B cell (primary cell): ENCODE measurements at regions not wholly inside any gene's neighbourhood (a gene's known extent, or its start where the extent isn't known, plus 50 kb on each side); places are given as distances from the start of the nearest gene placed in this dataset.

Experiments used
- ATAC-seq: fragments of 200-7000 bp; cut with Tn5 transposase; one replicate; pipeline ENCODE4 v1.10.0; 2021; ENCODE audit warnings: low read depth, mild to moderate bottlenecking, moderate number of reproducible peaks, moderate library complexity
- CTCF ChIA-PET: fragments of 350-600 bp; sonication (Branson Sonifier 250); formaldehyde crosslinking; loops from one replicate; lab custom pipeline; 2021; ENCODE audit warnings: antibody characterized with exemption, inconsistent platforms; lab: Charles Lee
- POLR2A ChIA-PET: fragments of 350-600 bp; sonication (Branson Sonifier 250); formaldehyde crosslinking; loops from one replicate; lab custom pipeline; 2021; ENCODE audit warnings: antibody characterized with exemption; lab: Charles Lee
- DNase-seq: peaks from one replicate; pipeline ENCODE4 v3.0.0; 2013
- H2AFZ ChIP-seq: 2 replicates; pipeline ENCODE4 v1.6.1; 2012; ENCODE audit warnings: mild to moderate bottlenecking, low read depth, low read length; ENCODE audit not compliant: insufficient read depth, poor library complexity, severe bottlenecking
- H3K27ac ChIP-seq, 2 donors: 1 replicate in 1 of 2; 2 replicates in 1 of 2; pipeline ENCODE4 v1.5.1; 2012 to 2013; ENCODE audit warnings: low read length in 2 of 2, mild to moderate bottlenecking in 2 of 2, moderate library complexity in 1 of 2
- H3K27me3 ChIP-seq, 4 experiments: fragments of 200-600 bp in 1 of 4; sonication (generic) in 1 of 4; replicated peaks in 1 of 4; 1 replicate in 2 of 4; 2 replicates in 2 of 4; pipeline versions ENCODE4 v1.6.1 to v1.7.0; 2013 to 2016; ENCODE audit warnings: low read length in 3 of 4, mild to moderate bottlenecking in 2 of 4, mixed read lengths in 1 of 4, moderate library complexity in 1 of 4; ENCODE audit not compliant: insufficient read depth in 4 of 4, control insufficient read depth in 3 of 4; ENCODE audit errors: control extremely low read depth in 1 of 4
- H3K36me3 ChIP-seq, 2 experiments: replicated peaks in 1 of 2; 1 replicate in 1 of 2; 2 replicates in 1 of 2; pipeline versions ENCODE4 v1.6.1 to v1.7.1; 2013; ENCODE audit warnings: low read length in 1 of 2; ENCODE audit not compliant: insufficient read depth in 2 of 2, control insufficient read depth in 1 of 2; ENCODE audit errors: control extremely low read depth in 1 of 2, extremely low read depth in 1 of 2
- H3K4me1 ChIP-seq, 2 donors: fragments of 200-600 bp in 1 of 2; sonication (generic) in 1 of 2; 1 replicate in 1 of 2; 2 replicates in 1 of 2; pipeline versions ENCODE4 v1.5.1 to v1.6.1; 2013 to 2017; ENCODE audit warnings: low read length in 2 of 2; ENCODE audit not compliant: control insufficient read depth in 2 of 2, insufficient read depth in 2 of 2
- H3K4me2 ChIP-seq: replicated peaks from 2 replicates; pipeline ENCODE3; 2012; ENCODE audit warnings: mild to moderate bottlenecking, low read depth, low read length; ENCODE audit not compliant: poor library complexity, severe bottlenecking
- H3K4me3 ChIP-seq, 5 experiments: fragments of 200-600 bp in 1 of 5; sonication (generic) in 1 of 5; 1 replicate in 3 of 5; 2 replicates in 2 of 5; pipeline versions ENCODE4 v1.5.1 to v1.7.0; 2011 to 2016; ENCODE audit warnings: low read length in 4 of 5, mild to moderate bottlenecking in 4 of 5, low read depth in 2 of 5, control low read depth in 1 of 5, moderate library complexity in 1 of 5; ENCODE audit not compliant: insufficient read depth in 1 of 5; ENCODE audit errors: control extremely low read depth in 1 of 5, extremely low read depth in 1 of 5
- H3K79me2 ChIP-seq: fragments of 200-600 bp; sonication (generic); one replicate; pipeline ENCODE4 v1.6.0; 2016; ENCODE audit warnings: low read length; ENCODE audit not compliant: control insufficient read depth, insufficient read depth
- H3K9ac ChIP-seq: fragments of 200-600 bp; sonication (generic); 2 replicates; pipeline ENCODE4 v1.6.1; 2017; ENCODE audit warnings: mild to moderate bottlenecking, low read length, moderate library complexity
- H3K9me3 ChIP-seq, 3 donors: one replicate each; pipeline versions ENCODE4 v1.6.1 to v1.7.1; 2013; ENCODE audit warnings: low read length in 2 of 3; ENCODE audit not compliant: control insufficient read depth in 2 of 3, insufficient read depth in 1 of 3; ENCODE audit errors: control extremely low read depth in 1 of 3
- H4K20me1 ChIP-seq: 2 replicates; pipeline ENCODE4 v1.6.0; 2012; ENCODE audit warnings: mild to moderate bottlenecking, low read length; ENCODE audit not compliant: insufficient read depth, control insufficient read depth, poor library complexity, severe bottlenecking
- H3K27ac Mint-ChIP-seq: one replicate; pipeline ENCODE4 v1.8.0; 2021; ENCODE audit warnings: mixed read lengths
- H3K27me3 Mint-ChIP-seq: one replicate; pipeline ENCODE4 v1.8.0; 2021; ENCODE audit warnings: mixed read lengths
- H3K4me1 Mint-ChIP-seq: one replicate; pipeline ENCODE4 v1.8.0; 2021; ENCODE audit warnings: mixed read lengths
- H3K4me3 Mint-ChIP-seq: one replicate; pipeline ENCODE4 v1.8.0; 2021; ENCODE audit warnings: mixed read lengths
- H3K9me3 Mint-ChIP-seq: one replicate; pipeline ENCODE4 v1.8.0; 2022; ENCODE audit warnings: mixed read lengths; ENCODE audit not compliant: insufficient read depth
- CTCF ChIP-seq: fragments of 200-600 bp; IDR thresholded peaks from one replicate; pipeline ENCODE4 v1.8.0; 2022; ENCODE audit warnings: antibody characterized with exemption, mild to moderate bottlenecking
- EZH2 ChIP-seq: IDR thresholded peaks from 2 replicates; pipeline ENCODE4 v1.6.1; 2012; ENCODE audit warnings: borderline replicate concordance, low read depth, mild to moderate bottlenecking, moderate library complexity, low read length; ENCODE audit not compliant: insufficient read depth, poor library complexity, severe bottlenecking
- WGBS: methylation state at CpG from one replicate; pipeline ENCODE4 v1.1.5; 2013; ENCODE audit warnings: missing lambda C conversion rate; ENCODE audit not compliant: insufficient coverage; 5-methylcytosine and 5-hydroxymethylcytosine counted together
- intact Hi-C: fragments of 100-400 bp; cut with micrococcal nuclease; formaldehyde crosslinking; loops from one replicate; pipeline ENCODE4 v1.10.0; 2022

DNA sequence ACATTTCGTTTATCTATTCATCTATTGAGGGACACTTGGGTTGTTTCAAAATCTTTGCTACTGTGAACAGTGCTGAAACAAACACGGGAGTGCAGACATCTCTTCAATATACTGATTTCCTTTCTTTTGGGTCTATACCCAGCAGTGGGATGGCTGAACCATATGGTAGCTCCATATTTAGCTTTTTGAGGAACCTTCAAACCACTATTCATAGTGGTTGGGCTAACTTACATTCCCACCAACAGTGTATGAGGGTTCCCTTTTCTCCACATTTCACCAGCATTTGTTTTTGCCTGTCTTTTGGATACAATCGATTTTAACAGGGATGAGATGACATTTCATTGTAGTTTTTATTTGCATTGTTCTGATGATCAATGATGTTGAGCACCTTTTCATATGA is 798.2 kb downstream of the UQCRFS1 start:
- no peak overlapping the region for H3K4me2 ChIP-seq
- H3K9me3 ChIP-seq: peaks cover 0 to 18% (median 0%) of the 10 kb centered on the region in 3 donors
- H3K27ac ChIP-seq: no peak overlapping the region
- no CpG with 5 or more reads among the region's 3 CpGs for WGBS
- no peak overlapping the region for H3K4me3 Mint-ChIP-seq
- TF ChIP-seq EZH2: no peak
- TF ChIP-seq CTCF: no peak
- POLR2A ChIA-PET: no interaction called here
- no peaks in the 10 kb centered on the region for H3K9me3 Mint-ChIP-seq
- CTCF ChIA-PET: no interaction called here
- no peak overlapping the region for H3K9ac ChIP-seq
- intact Hi-C loops: no loop called here
- no peaks in the 10 kb centered on the region for H4K20me1 ChIP-seq
- H3K27me3 ChIP-seq: no peaks in the 10 kb centered on the region
- no peak overlapping the region for H3K27ac Mint-ChIP-seq
- no peak for ATAC-seq
- no peaks in the 10 kb centered on the region for H3K79me2 ChIP-seq
- no peaks in the 10 kb centered on the region for H3K36me3 ChIP-seq
- no peak for DNase-seq
- no peaks in the 10 kb centered on the region for H3K4me1 Mint-ChIP-seq
- no peaks in the 10 kb centered on the region for H3K4me1 ChIP-seq
- H2AFZ ChIP-seq: no peak overlapping the region
- no peaks in the 10 kb centered on the region for H3K27me3 Mint-ChIP-seq
- no peak overlapping the region for H3K4me3 ChIP-seq

DNA sequence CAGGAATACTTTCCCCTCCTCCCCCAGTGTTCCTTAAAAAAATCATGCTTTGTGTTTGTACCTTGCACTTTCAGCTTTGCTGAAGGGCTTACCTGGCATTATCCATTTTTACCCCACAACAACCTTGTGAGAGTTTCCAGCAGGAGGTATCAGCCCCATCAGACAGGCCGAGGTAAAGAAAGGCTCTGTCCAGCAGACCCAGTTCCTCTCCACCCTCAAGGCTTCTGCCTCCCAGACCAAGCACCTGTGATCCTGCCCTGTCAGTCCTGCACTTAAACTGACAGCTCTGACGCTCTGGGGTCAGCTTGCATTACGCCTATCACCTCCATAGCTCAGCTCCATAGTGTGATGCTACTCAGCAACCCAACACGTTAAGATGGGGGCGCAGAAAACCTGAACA is 803.1 kb downstream of the UQCRFS1 start:
- H3K27me3 Mint-ChIP-seq: no peaks in the 10 kb centered on the region
- no peaks in the 10 kb centered on the region for H3K4me1 ChIP-seq
- H3K4me3 ChIP-seq: no peak overlapping the region
- CTCF ChIA-PET: no interaction called here
- H3K79me2 ChIP-seq: no peaks in the 10 kb centered on the region
- intact Hi-C loops: no loop called here
- no peaks in the 10 kb centered on the region for H4K20me1 ChIP-seq
- H3K9me3 Mint-ChIP-seq: no peaks in the 10 kb centered on the region
- no peak overlapping the region for H3K4me3 Mint-ChIP-seq
- DNase-seq: no peak
- no peaks in the 10 kb centered on the region for H3K27me3 ChIP-seq
- H3K4me1 Mint-ChIP-seq: no peaks in the 10 kb centered on the region
- no peak overlapping the region for H3K9ac ChIP-seq
- peaks cover 0 to 13% (median 0%) of the 10 kb centered on the region in 3 donors for H3K9me3 ChIP-seq
- 85% methylated on average over 3 of the region's 5 CpGs for WGBS
- no peaks in the 10 kb centered on the region for H3K36me3 ChIP-seq
- H3K27ac ChIP-seq: no peak overlapping the region
- H3K27ac Mint-ChIP-seq: no peak overlapping the region
- ATAC-seq: no peak
- H2AFZ ChIP-seq: no peak overlapping the region
- H3K4me2 ChIP-seq: no peak overlapping the region
- TF ChIP-seq EZH2 (no peak), CTCF (no peak)
- POLR2A ChIA-PET: no interaction called here
